PC-3 (cell line): ENCODE measurements at regions not wholly inside any gene's neighbourhood (a gene's known extent, or its start where the extent isn't known, plus 50 kb on each side); places are given as distances from the start of the nearest gene placed in this dataset.

Experiments
- ATAC-seq: fragments of 200-7000 bp; cut with Tn5 transposase; 2 replicates; pipeline ENCODE4 v1.9.1; 2020; ENCODE audit warnings: mild to moderate bottlenecking, moderate library complexity
- BruUV-seq: library from RNA; stranded (reverse); fragments of 400-500 nt; replicated peaks from 2 replicates; lab custom pipeline; 2021; lab: Mats Ljungman, UMichigan
- CTCF ChIA-PET: fragments of 300-600 bp; sonication (Branson Sonifier 250); formaldehyde crosslinking; loops from one replicate; lab custom pipeline; 2022; ENCODE audit warnings: antibody characterized with exemption; lab: Charles Lee
- POLR2A ChIA-PET: fragments of 300-600 bp; sonication (Branson Sonifier 250); formaldehyde crosslinking; loops from one replicate; lab custom pipeline; 2022; ENCODE audit warnings: antibody characterized with exemption; ENCODE audit not compliant: unreplicated experiment; lab: Charles Lee
- DNase-seq: peaks from one replicate; pipeline ENCODE4 v3.0.0-alpha.2; 2015
- H2AFZ ChIP-seq: fragments of 300-600 bp; sonication (generic); 2 replicates; pipeline ENCODE4 v1.6.0; 2016; ENCODE audit warnings: antibody characterized with exemption, low read length
- H3F3A ChIP-seq: fragments of 300-600 bp; sonication (generic); one replicate; pipeline ENCODE4 v1.6.0; 2017; ENCODE audit warnings: antibody characterized with exemption, low read length, control low read depth, mild to moderate bottlenecking; ENCODE audit not compliant: unreplicated experiment
- H3K27ac ChIP-seq: fragments of 300-600 bp; sonication (generic); 2 replicates; pipeline ENCODE4 v1.5.1; 2016; ENCODE audit warnings: mild to moderate bottlenecking, low read length
- H3K27me3 ChIP-seq: fragments of 300-600 bp; sonication (generic); 2 replicates; pipeline ENCODE4 v1.6.1; 2016; ENCODE audit warnings: low read length, mixed read lengths
- H3K36me3 ChIP-seq: fragments of 300-600 bp; sonication (generic); 2 replicates; pipeline ENCODE4 v1.6.1; 2016; ENCODE audit warnings: low read depth, mixed run types, low read length, mixed read lengths
- H3K4me1 ChIP-seq: fragments of 300-600 bp; sonication (generic); 2 replicates; pipeline ENCODE4 v1.5.1; 2016; ENCODE audit warnings: low read length; ENCODE audit not compliant: insufficient read depth
- H3K4me2 ChIP-seq: fragments of 300-600 bp; sonication (generic); 2 replicates; pipeline ENCODE4 v1.6.0; 2016; ENCODE audit warnings: low read length
- H3K4me3 ChIP-seq: fragments of 300-600 bp; sonication (generic); 2 replicates; pipeline ENCODE4 v1.5.1; 2016; ENCODE audit warnings: mild to moderate bottlenecking, low read length, mixed read lengths
- H3K79me2 ChIP-seq: fragments of 300-600 bp; sonication (generic); 2 replicates; pipeline ENCODE4 v1.6.1; 2017; ENCODE audit warnings: low read length, mixed read lengths
- H3K9ac ChIP-seq: fragments of 300-600 bp; sonication (generic); 2 replicates; pipeline ENCODE4 v1.6.0; 2016; ENCODE audit warnings: mild to moderate bottlenecking, low read length
- H3K9me2 ChIP-seq: fragments of 300-600 bp; sonication (generic); replicated peaks from 2 replicates; pipeline ENCODE4 v1.6.1; 2016; ENCODE audit warnings: mixed run types, low read length, mixed read lengths
- H3K9me3 ChIP-seq: fragments of 300-600 bp; sonication (generic); 2 replicates; pipeline ENCODE4 v1.6.1; 2016; ENCODE audit warnings: low read length, mixed read lengths
- H4K20me1 ChIP-seq: fragments of 300-600 bp; sonication (generic); 2 replicates; pipeline ENCODE4 v1.6.1; 2016; ENCODE audit warnings: low read length, mixed read lengths
- EZH2 ChIP-seq: fragments of 300-600 bp; sonication (generic); IDR thresholded peaks from one replicate; pipeline ENCODE4 v1.6.1; 2017; ENCODE audit warnings: antibody characterized with exemption, mild to moderate bottlenecking, low read length; ENCODE audit not compliant: unreplicated experiment
- EZH2phosphoT487 ChIP-seq: fragments of 300-600 bp; sonication (generic); IDR thresholded peaks from 2 replicates; pipeline ENCODE4 v1.6.1; 2018; ENCODE audit warnings: mild to moderate bottlenecking, antibody characterized with exemption, low read length, borderline replicate concordance
- intact Hi-C: fragments of 100-400 bp; cut with micrococcal nuclease; formaldehyde crosslinking; loops from 2 replicates; pipeline ENCODE4 v1.9.0; 2023
- TF ChIP-seq, protein P1 (sequence below): fragments of 300-600 bp; sonication (generic); conservative IDR thresholded peaks from 2 replicates; pipeline ENCODE4 v1.5.1; 2017; ENCODE audit warnings: antibody characterized with exemption, low read depth, mild to moderate bottlenecking, low read length

DNA sequence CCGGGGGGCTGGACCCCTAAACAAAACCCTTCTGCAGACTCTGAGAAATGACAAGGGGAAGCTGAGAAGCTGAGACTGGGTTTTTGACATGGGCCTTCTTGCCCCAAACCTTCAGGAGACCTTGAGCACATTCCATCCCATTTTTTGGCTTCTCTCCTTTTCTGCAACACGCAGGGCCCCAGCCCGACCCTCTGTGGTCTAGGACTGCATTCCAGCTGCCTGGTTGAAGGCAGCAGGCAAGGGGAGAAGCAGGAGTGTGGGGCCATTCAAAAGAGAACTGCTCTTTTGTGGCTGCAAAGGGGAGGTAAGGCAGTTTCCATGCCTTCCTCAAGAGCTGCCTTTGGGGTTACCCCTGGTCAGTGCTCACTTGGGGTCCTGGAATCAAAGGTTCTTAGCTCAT, 263.0 kb downstream of the TLE3 start:
- Histone ChIP-seq H4K20me1 (no peaks in the 10 kb centered on the region), H3K36me3 (no peaks in the 10 kb centered on the region), H3K4me2 (no peak overlapping the region), H3K79me2 (no peaks in the 10 kb centered on the region), H3K9ac (no peak overlapping the region), H3K9me2 (no peaks in the 10 kb centered on the region), H3K9me3 (no peaks in the 10 kb centered on the region), H3K27me3 (peaks cover 46% of the 10 kb centered on the region), H3K27ac (no peak overlapping the region), H3F3A (no peaks in the 10 kb centered on the region), H3K4me1 (no peaks in the 10 kb centered on the region), H3K4me3 (no peak overlapping the region), H2AFZ (no peak overlapping the region)
- CTCF ChIA-PET: no interaction called here
- TF ChIP-seq EZH2 (no peak), EZH2phosphoT487 (no peak)
- TF ChIP-seq, protein P1, sequence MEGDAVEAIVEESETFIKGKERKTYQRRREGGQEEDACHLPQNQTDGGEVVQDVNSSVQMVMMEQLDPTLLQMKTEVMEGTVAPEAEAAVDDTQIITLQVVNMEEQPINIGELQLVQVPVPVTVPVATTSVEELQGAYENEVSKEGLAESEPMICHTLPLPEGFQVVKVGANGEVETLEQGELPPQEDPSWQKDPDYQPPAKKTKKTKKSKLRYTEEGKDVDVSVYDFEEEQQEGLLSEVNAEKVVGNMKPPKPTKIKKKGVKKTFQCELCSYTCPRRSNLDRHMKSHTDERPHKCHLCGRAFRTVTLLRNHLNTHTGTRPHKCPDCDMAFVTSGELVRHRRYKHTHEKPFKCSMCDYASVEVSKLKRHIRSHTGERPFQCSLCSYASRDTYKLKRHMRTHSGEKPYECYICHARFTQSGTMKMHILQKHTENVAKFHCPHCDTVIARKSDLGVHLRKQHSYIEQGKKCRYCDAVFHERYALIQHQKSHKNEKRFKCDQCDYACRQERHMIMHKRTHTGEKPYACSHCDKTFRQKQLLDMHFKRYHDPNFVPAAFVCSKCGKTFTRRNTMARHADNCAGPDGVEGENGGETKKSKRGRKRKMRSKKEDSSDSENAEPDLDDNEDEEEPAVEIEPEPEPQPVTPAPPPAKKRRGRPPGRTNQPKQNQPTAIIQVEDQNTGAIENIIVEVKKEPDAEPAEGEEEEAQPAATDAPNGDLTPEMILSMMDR: no peak
- no TSS peak for BruUV-seq
- intact Hi-C loops: no loop called here
- ATAC-seq: no peak
- POLR2A ChIA-PET: no interaction called here
- DNase-seq: no peak

- no peak for DNase-seq
- no peaks in the 10 kb centered on the region for H4K20me1 ChIP-seq
- no peaks in the 10 kb centered on the region for H3K4me1 ChIP-seq
- H3K79me2 ChIP-seq: no peaks in the 10 kb centered on the region
- H3K9me3 ChIP-seq: no peaks in the 10 kb centered on the region
- TF ChIP-seq, protein P1: no peak
- TF ChIP-seq EZH2: no peak
- no peak for TF ChIP-seq EZH2phosphoT487
- no peaks in the 10 kb centered on the region for H3F3A ChIP-seq
- ChIA-PET POLR2A (no interaction called here), CTCF (no interaction called here)
- intact Hi-C loops: no loop called here
- ATAC-seq: no peak
- H3K27me3 ChIP-seq: peaks cover 34% of the 10 kb centered on the region
- H3K36me3 ChIP-seq: no peaks in the 10 kb centered on the region
- no peak overlapping the region for H3K4me3 ChIP-seq
- BruUV-seq: no TSS peak
- H3K9me2 ChIP-seq: no peaks in the 10 kb centered on the region
- H3K27ac ChIP-seq: no peak overlapping the region
- no peak overlapping the region for H2AFZ ChIP-seq
- H3K4me2 ChIP-seq: no peak overlapping the region
- H3K9ac ChIP-seq: no peak overlapping the region
These were observed 261.7 kb downstream of the TLE3 start for GRCh38 chr15:69836048-69836447.

DNA sequence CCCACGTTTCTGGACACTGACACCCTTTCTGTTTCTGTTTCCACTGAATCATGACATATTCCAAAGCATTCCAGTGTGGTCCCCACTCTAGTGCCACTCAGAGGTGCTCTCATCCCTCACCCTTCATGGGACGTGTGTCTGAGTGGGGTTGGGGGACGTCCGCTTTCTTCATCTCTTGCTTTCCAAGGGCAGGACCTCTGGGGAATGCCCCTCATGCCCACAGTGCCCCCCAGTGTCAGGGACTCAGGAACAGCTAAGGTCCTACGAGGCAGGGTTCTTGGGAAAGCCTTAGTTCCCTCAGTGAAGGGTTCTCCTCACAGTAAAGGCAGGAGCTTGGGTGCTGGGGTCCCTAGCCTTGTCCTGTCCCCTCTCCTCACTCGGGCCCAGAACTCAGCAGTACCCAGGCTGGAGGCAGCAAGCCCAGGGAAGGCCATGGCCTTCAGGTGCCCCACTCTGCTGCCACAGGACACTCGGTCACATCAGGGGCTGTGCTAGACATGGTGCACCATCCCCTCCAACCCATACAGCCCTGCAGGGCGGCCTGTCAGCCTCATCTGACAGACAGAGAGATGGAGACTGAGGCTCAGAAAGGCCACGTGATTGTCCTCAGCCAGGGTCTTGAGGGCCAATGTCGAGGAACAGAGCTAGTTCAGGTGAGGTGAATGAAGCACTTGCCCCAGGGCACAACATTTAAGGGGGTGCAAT, 261.0 kb downstream of the TLE3 start:
- no peaks in the 10 kb centered on the region for H3K4me1 ChIP-seq
- no peak overlapping the region for H3K4me3 ChIP-seq
- no peak overlapping the region for H3K4me2 ChIP-seq
- no peaks in the 10 kb centered on the region for H3K9me3 ChIP-seq
- no peaks in the 10 kb centered on the region for H3K36me3 ChIP-seq
- H3K79me2 ChIP-seq: no peaks in the 10 kb centered on the region
- H3K27ac ChIP-seq: no peak overlapping the region
- ATAC-seq (no peak), DNase-seq (no peak)
- TF ChIP-seq, protein P1: no peak
- TF ChIP-seq EZH2phosphoT487 (no peak), EZH2 (no peak)
- no peaks in the 10 kb centered on the region for H4K20me1 ChIP-seq
- no peak overlapping the region for H3K9ac ChIP-seq
- CTCF ChIA-PET: no interaction called here
- H3K27me3 ChIP-seq: peaks cover 28% of the 10 kb centered on the region
- no peaks in the 10 kb centered on the region for H3F3A ChIP-seq
- POLR2A ChIA-PET: no interaction called here
- intact Hi-C loops: no loop called here
- no TSS peak for BruUV-seq
- H2AFZ ChIP-seq: no peak overlapping the region
- no peaks in the 10 kb centered on the region for H3K9me2 ChIP-seq
